HS-5 (cell line): ENCODE measurements at regions not wholly inside any gene's neighbourhood (a gene's known extent, or its start where the extent isn't known, plus 50 kb on each side); places are given as distances from the start of the nearest gene placed in this dataset.
A peak's percentile ranks its signal among the peaks of the same experiment; 100 is the strongest.

Experiments used
- DNase-seq: peaks from one replicate; pipeline ENCODE4 v3.0.0-alpha.2; 2012; ENCODE audit warnings: low read depth

GRCh38 chr6:84462698-84463097, 235.3 kb upstream of the CEP162 start:
- peak; percentile 49 for DNase-seq

GRCh38 chr6:84461461-84461860, 234.0 kb upstream of the CEP162 start:
- DNase-seq: no peak

DNA sequence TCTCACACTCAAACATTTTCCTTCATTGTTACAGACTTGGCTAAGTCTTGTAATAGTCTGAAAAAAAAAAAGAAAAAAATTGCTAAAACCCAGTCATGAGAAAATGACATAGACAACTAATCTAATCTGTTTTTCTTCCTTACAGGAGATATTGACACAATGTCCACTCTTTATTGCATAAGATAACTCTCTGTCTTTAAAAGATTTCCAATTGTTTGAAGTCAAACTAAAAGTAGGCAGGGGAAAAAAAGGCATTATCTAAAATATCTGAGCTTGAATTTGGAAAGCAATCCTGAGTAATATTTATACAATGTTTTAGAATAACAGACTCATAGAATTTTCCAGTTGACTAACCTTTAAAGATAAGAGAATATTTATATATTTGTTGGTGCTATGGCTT, 233.0 kb upstream of the CEP162 start:
- no peak for DNase-seq

DNA sequence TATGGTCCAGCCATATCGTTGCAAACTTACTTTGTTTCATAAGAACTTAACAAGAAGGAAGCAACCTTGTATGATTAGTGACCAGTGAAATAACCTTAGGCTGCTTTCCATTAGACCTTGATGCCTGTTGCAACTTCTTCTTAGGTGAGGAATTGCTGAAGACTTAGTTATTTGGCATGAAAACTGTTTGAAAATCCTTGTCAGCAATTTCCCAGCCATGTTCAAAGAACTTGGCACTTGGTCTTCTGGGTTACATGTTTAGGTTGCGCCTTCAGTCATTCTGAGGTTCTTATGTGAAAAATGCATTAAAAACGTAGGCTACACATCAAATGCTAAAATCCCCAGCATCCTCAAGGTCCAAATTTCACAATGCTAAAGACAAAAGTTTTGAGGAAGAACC, 232.0 kb upstream of the CEP162 start:
- no peak for DNase-seq

- DNase-seq: no peak
These were observed 230.8 kb upstream of the CEP162 start for GRCh38 chr6:84458271-84458670.

- DNase-seq: no peak
These were observed 229.8 kb upstream of the CEP162 start for GRCh38 chr6:84457276-84457675.

GRCh38 chr6:84456803-84457202, 229.4 kb upstream of the CEP162 start:
- DNase-seq: no peak

GRCh38 chr6:84455511-84456029, 228.1 kb upstream of the CEP162 start:
- DNase-seq: no peak

DNA sequence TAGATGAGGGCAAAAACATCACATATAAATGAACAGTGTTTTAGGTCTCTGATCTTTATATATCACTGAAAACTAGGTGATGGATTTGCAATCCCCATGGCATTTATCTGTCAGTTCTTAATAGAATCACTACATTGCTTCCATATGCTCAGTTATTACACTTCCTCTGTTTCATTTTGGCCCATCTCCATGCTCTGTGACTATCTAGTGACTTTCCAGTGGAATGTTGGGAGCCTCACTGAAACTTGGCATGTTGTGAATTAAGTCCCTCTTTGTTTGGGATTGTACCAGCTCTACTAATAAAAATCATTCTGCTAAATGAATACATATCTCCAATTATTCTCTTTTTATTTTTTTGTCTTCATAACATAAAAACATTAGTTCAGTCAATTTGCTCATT, 226.1 kb upstream of the CEP162 start:
- DNase-seq: peak; percentile 37

DNA sequence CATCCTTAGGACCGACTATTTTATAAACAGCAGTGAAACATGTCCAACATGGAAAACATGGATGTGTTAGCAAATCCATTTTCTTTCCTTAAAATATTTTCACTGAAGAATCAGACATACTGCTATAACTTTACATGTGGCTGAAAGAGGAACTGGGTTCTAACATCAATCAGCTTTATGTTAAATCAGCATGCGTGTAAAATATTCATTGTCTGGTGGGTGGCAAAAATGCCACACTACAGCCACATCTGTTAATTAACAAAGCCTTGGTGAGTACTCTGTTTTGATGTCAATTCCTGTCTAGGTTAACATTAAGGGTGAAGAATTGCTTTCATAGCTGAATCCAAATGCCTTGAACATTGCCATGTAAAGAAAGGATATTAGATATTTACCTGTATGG, 222.6 kb upstream of the CEP162 start:
- DNase-seq: no peak

DNA sequence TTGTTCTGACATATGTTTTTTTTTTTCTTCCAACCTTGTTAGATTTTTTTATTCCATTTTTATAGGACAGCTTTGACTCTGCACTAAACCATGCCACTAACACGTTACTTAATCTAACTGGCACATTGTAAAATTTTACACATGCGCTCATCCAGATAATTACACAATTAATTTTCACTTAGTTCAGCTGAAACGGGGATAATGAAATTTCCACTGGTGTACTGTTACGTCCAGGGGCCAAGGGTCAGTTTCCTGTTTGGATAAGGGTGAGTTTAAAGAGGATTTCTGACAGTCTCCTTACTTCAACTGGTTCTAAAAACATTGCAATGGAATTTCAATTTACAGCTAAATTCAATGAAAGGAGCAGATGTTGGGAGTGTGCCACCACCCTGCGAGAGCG, 221.8 kb upstream of the CEP162 start:
- DNase-seq: no peak

GRCh38 chr6:84448331-84448730, 220.9 kb upstream of the CEP162 start:
- no peak for DNase-seq

GRCh38 chr6:84447651-84448050, 220.2 kb upstream of the CEP162 start:
- DNase-seq: no peak

GRCh38 chr6:84445068-84445467, 217.6 kb upstream of the CEP162 start:
- DNase-seq: no peak

DNA sequence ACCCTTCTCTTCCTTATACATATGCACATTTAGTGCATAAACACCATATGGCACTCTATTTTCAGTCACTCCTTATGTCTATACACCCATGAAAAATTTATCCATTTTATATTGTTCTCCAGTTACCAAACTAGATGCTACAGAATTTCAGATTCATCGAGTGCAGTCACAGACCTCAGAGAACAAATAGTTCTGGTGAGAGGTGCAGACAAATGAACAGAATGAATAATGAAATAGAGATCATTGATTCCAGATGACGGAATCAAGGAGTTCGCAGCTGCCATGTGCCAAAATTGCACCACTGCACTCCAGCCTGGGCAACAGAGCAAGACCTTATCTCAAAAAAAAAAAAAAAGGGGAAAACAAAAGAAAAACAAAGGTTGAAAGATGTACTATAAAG, 214.8 kb upstream of the CEP162 start:
- no peak for DNase-seq

DNA sequence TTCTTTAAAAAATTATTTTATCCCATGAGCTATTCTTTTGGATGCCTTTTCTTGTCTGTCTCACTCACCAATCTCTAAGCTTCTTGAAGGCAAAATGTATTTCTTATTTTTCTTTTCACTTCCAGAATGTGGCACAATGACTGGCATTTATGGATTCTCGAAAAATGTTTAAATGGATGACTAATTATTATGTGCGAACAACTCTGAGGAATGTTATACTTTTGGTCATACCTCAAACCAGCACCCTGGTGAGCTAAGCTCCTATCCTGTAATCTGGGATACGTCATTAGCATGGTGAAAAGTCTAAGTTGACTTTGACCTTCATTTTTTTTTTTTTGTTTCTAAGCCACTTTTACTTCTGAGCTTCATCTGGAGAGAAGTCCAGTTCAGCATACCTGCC, 214.0 kb upstream of the CEP162 start:
- no peak for DNase-seq

DNA sequence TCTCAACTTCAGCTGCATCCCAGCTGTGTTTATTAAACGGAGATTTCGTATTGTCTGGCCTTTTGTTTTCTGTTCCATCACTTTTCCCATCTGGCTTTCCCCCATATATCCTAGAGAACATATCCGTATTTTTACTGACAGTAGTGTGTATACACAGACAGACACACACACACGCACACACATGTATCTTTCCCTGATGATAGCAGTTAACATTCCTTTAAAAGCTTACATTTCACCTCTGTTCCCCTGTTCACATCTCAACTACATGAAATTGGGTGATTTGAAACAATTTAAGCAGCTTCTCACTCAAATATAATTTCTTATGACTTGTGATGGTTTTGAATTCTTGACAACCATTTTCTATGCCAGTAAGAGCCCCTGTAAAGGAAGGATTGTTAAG, 207.1 kb upstream of the CEP162 start:
- DNase-seq: no peak

DNA sequence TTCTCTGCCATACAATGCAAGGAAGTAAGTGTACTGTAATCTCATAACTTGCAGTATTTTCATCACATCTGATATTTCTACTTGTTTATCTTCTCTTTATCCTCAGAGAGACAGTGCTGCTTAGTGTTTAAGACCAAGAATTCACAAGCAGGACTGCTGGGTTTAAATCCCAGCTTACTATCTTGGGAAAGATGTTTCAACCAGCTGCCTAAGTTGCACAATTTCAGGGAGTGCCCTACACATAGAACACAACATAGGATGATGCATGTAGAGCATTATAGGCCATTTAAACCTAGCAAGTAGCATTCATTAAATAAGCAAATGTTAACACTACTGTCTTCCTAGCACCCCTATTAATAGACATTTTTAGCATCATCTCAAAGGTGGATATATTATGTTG, 205.2 kb upstream of the CEP162 start:
- no peak for DNase-seq

- DNase-seq: peak; percentile 29
These were observed 201.0 kb upstream of the CEP162 start for GRCh38 chr6:84428300-84428907.

DNA sequence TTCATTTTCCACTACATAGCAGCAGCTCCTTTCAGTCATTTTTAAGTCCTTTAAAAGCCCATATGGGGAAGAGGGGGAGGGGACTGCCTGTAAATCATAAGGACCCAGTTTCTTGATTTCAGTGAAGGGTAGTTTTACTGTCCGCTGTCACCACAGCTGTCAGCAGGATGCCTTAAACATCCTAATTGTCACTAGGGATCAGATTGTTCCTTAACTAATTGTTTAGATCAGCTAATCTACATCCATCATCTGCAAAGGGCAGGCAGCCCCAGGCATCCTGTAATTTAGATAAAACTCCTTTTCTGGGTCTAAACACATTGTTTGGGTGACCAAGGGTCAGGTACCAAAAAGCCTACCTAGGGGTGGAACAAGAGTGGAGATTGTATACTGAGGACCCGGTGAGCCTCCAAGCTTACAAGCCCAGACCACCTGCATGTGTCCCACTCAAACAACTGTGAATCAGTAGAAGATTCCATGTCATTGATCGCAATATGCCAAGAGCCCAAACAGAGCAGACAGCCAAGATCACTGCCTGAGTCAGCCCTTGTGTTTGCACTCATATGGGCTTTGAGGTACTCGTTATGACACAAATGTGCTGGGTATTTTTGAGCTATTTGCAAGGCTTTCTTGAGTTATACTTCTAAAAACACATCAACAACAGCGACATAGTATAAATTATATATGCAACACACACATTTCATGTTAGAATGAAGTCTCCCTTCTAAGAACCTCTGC, 198.7 kb upstream of the CEP162 start:
- DNase-seq: no peak

GRCh38 chr6:84424956-84425355, 197.5 kb upstream of the CEP162 start:
- DNase-seq: no peak

DNA sequence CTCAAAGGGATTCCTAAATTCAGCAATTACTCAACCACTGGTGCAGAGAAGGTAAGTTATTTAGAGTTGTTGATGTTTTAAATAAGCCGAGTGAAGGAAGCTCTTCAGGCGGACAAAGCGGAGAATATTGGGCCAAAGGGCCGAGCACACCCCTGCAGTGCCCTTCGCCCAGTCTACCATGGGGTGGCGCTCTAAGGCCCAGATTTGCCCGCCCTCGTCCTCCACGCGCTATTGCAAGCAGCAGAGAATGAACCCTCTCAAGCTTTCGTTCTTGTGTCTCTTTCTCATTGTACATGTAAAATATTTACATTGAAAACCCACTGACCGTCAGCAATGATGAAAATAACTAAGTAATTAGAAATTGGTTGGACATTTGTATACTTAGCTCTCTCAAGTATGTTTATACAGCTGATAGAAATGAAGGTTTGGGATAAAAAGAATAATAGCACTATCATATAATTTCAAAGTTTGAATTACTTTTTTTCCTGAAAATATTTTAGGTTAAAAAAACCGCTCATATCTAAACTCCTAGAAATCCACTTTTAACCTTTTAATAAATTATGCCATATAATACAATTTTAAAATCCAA, 195.0 kb upstream of the CEP162 start:
- DNase-seq: no peak

DNA sequence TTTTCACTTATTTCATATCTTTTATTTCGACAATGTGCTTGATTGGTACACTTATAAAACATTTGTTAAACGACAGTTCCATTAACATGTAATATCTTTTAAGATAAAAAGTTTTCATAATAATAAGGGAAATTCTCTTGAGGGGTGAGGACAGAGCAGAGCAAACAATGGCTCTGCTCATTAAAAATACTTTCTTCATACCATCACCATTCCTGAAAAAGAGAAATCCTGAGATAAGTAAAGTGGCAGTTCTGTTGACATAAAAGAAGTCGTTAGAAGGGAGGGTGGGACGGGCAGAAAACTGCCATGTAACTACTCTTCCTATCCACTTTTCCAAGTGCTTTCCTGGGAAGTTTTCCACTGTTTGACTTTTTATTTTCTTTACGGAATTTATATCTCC, 193.6 kb upstream of the CEP162 start:
- no peak for DNase-seq
